GM12878 (cell line): ENCODE measurements at regions not wholly inside any gene's neighbourhood (a gene's known extent, or its start where the extent isn't known, plus 50 kb on each side); places are given as distances from the start of the nearest gene placed in this dataset.

Source experiments
- ATAC-seq: fragments of 200-7000 bp; cut with Tn5 transposase; 3 replicates; pipeline ENCODE4 v1.9.1; 2020; ENCODE audit warnings: mild to moderate bottlenecking, moderate library complexity
- BruUV-seq: library from RNA; stranded (reverse); fragments of 400-500 nt; replicated peaks from 2 replicates; lab custom pipeline; 2021; lab: Mats Ljungman, UMichigan
- CTCF ChIA-PET: fragments of 300-600 bp; sonication (Branson Sonifier 250); formaldehyde crosslinking; extraction: SDS; loops from one replicate; lab custom pipeline; 2021; ENCODE audit warnings: inconsistent platforms; lab: Yijun Ruan, JAX
- POLR2A ChIA-PET: fragments of 350-600 bp; formaldehyde crosslinking; extraction: SDS; loops from one replicate; lab custom pipeline; 2021; ENCODE audit warnings: inconsistent platforms; lab: Charles Lee
- RAD21 ChIA-PET: fragments of 300-600 bp; sonication (Branson Sonifier 250); formaldehyde crosslinking; loops from one replicate; lab custom pipeline; 2023; ENCODE audit warnings: antibody characterized with exemption; ENCODE audit not compliant: unreplicated experiment; lab: Charles Lee
- SMC1A ChIA-PET: fragments of 300-600 bp; sonication (Branson Sonifier 250); formaldehyde crosslinking; loops from one replicate; lab custom pipeline; 2023; ENCODE audit not compliant: unreplicated experiment, uncharacterized antibody; lab: Charles Lee
- DNase-seq: peaks from one replicate; pipeline ENCODE4 v3.0.0-alpha.2; 2011; ENCODE audit warnings: low read depth, low spot score
- FAIRE-seq: peaks from 3 replicates; lab custom pipeline; 2011; peaks lifted over from hg19 to GRCh38; lab: Jason Lieb, UNC
- H2AFZ ChIP-seq: 2 replicates; pipeline ENCODE4 v1.6.0; 2011; ENCODE audit warnings: low read depth, low read length, control low read depth; ENCODE audit not compliant: control insufficient read depth
- H3K27ac ChIP-seq: 2 replicates; pipeline ENCODE4 v1.5.1; 2011; ENCODE audit warnings: control low read depth; ENCODE audit not compliant: control insufficient read depth, insufficient read depth
- H3K27me3 ChIP-seq, 2 experiments: replicated peaks in 1 of 2; 2 replicates each; pipeline versions ENCODE4 v1.6.0 to v1.6.1; 2011; ENCODE audit warnings: low read length in 1 of 2; ENCODE audit not compliant: control insufficient read depth in 2 of 2, insufficient read depth in 2 of 2
- H3K36me3 ChIP-seq, 2 experiments: 2 replicates each; pipeline ENCODE4 v1.5.1; 2011; ENCODE audit warnings: low read length in 1 of 2; ENCODE audit not compliant: control insufficient read depth in 2 of 2, insufficient read depth in 2 of 2
- H3K4me1 ChIP-seq: 2 replicates; pipeline ENCODE4 v1.6.1; 2011; ENCODE audit warnings: mild to moderate bottlenecking, low read length, moderate library complexity, mixed read lengths; ENCODE audit not compliant: control insufficient read depth, insufficient read depth
- H3K4me2 ChIP-seq: 2 replicates; pipeline ENCODE4 v1.6.0; 2011; ENCODE audit warnings: control low read depth; ENCODE audit not compliant: control insufficient read depth, insufficient read depth
- H3K4me3 ChIP-seq: fragments of 200-600 bp; sonication (generic); 2 replicates; pipeline ENCODE4 v1.5.1; 2016
- H3K79me2 ChIP-seq: 2 replicates; pipeline ENCODE4 v1.6.0; 2011; ENCODE audit warnings: low read length; ENCODE audit not compliant: control insufficient read depth, insufficient read depth
- H3K9ac ChIP-seq: 2 replicates; pipeline ENCODE4 v1.8.0; 2011; ENCODE audit warnings: low read length, control low read depth, mixed read lengths; ENCODE audit not compliant: control insufficient read depth, insufficient read depth
- H3K9me3 ChIP-seq: replicated peaks from 3 replicates; pipeline ENCODE4 v1.5.1; 2011; ENCODE audit warnings: mild to moderate bottlenecking, low read length; ENCODE audit not compliant: control insufficient read depth, insufficient read depth
- H4K20me1 ChIP-seq: 2 replicates; pipeline ENCODE4 v1.6.0; 2011; ENCODE audit not compliant: control insufficient read depth, insufficient read depth
- BACH1 ChIP-seq: fragments of 450-650 bp; IDR thresholded peaks from 2 replicates; pipeline ENCODE4 v1.6.1; 2017; ENCODE audit warnings: mild to moderate bottlenecking, borderline replicate concordance
- CHD1 ChIP-seq: IDR thresholded peaks from 2 replicates; pipeline ENCODE4 v1.6.1; 2012; ENCODE audit warnings: low read depth, low read length, improper control_type of control experiment
- CTCF ChIP-seq, 3 experiments: IDR thresholded peaks in 2 of 3; conservative IDR thresholded peaks in 1 of 3; 2 replicates each; pipeline ENCODE4 v1.5.1; 2011; ENCODE audit warnings: low read depth in 3 of 3, low read length in 3 of 3, mild to moderate bottlenecking in 3 of 3, control low read depth in 2 of 3, moderate library complexity in 2 of 3, inconsistent platforms in 1 of 3, mixed read lengths in 1 of 3; ENCODE audit not compliant: control insufficient read depth in 2 of 3, insufficient read depth in 1 of 3; ENCODE audit errors: extremely low read depth in 1 of 3
- GATAD2B ChIP-seq: fragments of 450-650 bp; conservative IDR thresholded peaks from 2 replicates; pipeline ENCODE4 v1.6.1; 2017; ENCODE audit warnings: low read depth, mild to moderate bottlenecking, moderate library complexity
- HCFC1 ChIP-seq: fragments of 150-350 bp; IDR thresholded peaks from 2 replicates; pipeline ENCODE4 v1.6.1; 2014; ENCODE audit warnings: low read length
- HSF1 ChIP-seq: fragments of 150-350 bp; IDR thresholded peaks from 2 replicates; pipeline ENCODE4 v1.6.1; 2014; ENCODE audit warnings: mild to moderate bottlenecking, low read depth, low read length
- KLF5 ChIP-seq: fragments of 450-650 bp; IDR thresholded peaks from 2 replicates; pipeline ENCODE4 v1.6.1; 2014; ENCODE audit warnings: mild to moderate bottlenecking; ENCODE audit not compliant: partially characterized antibody
- NKRF ChIP-seq: fragments of 450-650 bp; conservative IDR thresholded peaks from 2 replicates; pipeline ENCODE4 v1.6.1; 2017; ENCODE audit warnings: mild to moderate bottlenecking, moderate library complexity
- NR2C2 ChIP-seq: IDR thresholded peaks from 2 replicates; pipeline ENCODE4 v1.6.1; 2011; ENCODE audit warnings: borderline replicate concordance, low read depth; ENCODE audit not compliant: control insufficient read depth, insufficient read length
- RCOR1 ChIP-seq: conservative IDR thresholded peaks from 2 replicates; pipeline ENCODE4 v1.6.1; 2012; ENCODE audit warnings: low read depth, low read length, improper control_type of control experiment
- RELA ChIP-seq: fragments of 450-650 bp; IDR thresholded peaks from 2 replicates; pipeline ENCODE4 v1.8.0; 2014; ENCODE audit warnings: borderline replicate concordance; ENCODE audit not compliant: partially characterized antibody
- SMAD5 ChIP-seq: IDR thresholded peaks from 2 replicates; pipeline ENCODE4 v1.6.1; 2016; ENCODE audit warnings: antibody characterized with exemption, low read depth
- SMARCA5 ChIP-seq: fragments of 450-650 bp; IDR thresholded peaks from 2 replicates; pipeline ENCODE4 v1.6.1; 2017; ENCODE audit warnings: mild to moderate bottlenecking
- SPI1 ChIP-seq: IDR thresholded peaks from 2 replicates; pipeline ENCODE4 v1.6.1; 2011; ENCODE audit warnings: low read depth, mild to moderate bottlenecking, low read length, moderate library complexity, borderline replicate concordance; ENCODE audit not compliant: insufficient read depth
- YY1 ChIP-seq: IDR thresholded peaks from 2 replicates; pipeline ENCODE4 v1.6.1; 2011; ENCODE audit warnings: low read depth, mild to moderate bottlenecking, low read length
- ZBED1 ChIP-seq: IDR thresholded peaks from 2 replicates; pipeline ENCODE4 v1.6.1; 2016; ENCODE audit warnings: borderline replicate concordance
- ZNF207 ChIP-seq: fragments of 450-650 bp; IDR thresholded peaks from 2 replicates; pipeline ENCODE4 v1.6.1; 2014; ENCODE audit warnings: antibody characterized with exemption, mild to moderate bottlenecking, borderline replicate concordance
- WGBS: methylation state at CpG from one replicate; pipeline ENCODE4 v1.1.6; 2016; ENCODE audit warnings: low lambda C conversion rate; ENCODE audit not compliant: insufficient replicate concordance, insufficient coverage; ENCODE audit errors: missing lambda C conversion rate; 5-methylcytosine and 5-hydroxymethylcytosine counted together
- in situ Hi-C: fragments of 300-500 bp; cut with MboI; formaldehyde crosslinking; loops from 9 replicates; pipeline ENCODE4 v1.14.3; 2018; ENCODE audit warnings: mixed read lengths
- intact Hi-C: fragments of 100-400 bp; cut with micrococcal nuclease; formaldehyde crosslinking; loops from one replicate; pipeline ENCODE4 v1.14.2; 2022; ENCODE audit not compliant: unreplicated experiment

- TF ChIP-seq SMAD5, result no peak
- no peak for TF ChIP-seq ZBED1
- no peak for TF ChIP-seq KLF5
- TF ChIP-seq HCFC1, result no peak
Observed at GRCh38 chr2:200732866-200733265, 78.8 kb upstream of the BZW1 start (continued).

GRCh38 chr2:200733713-200734198, 78.0 kb upstream of the BZW1 start:
- ATAC-seq (no peak), DNase-seq (no peak), FAIRE-seq (no peak)
- ChIA-PET RAD21 (interaction anchor here (1.4 to 2.2 kb wide), 2 partner anchors 21 to 250 kb away, joined by 4 to 13 read pairs; no protein-coding TSS in a partner anchor), POLR2A (interaction anchor here (0.5 to 1.6 kb wide), 2 partner anchors 21 to 53 kb away, joined by 4 to 7 read pairs; no protein-coding TSS in a partner anchor), CTCF (interaction anchor here (0.9 to 1.5 kb wide), 3 partner anchors 249 to 792 kb away, joined by 3 to 4 read pairs (median 3); no protein-coding TSS in a partner anchor), SMC1A (interaction anchor here (0.7 to 1.4 kb wide), 4 partner anchors 13 to 250 kb away, joined by 3 to 4 read pairs (median 4); no protein-coding TSS in a partner anchor)
- no peak overlapping the region for H3K4me2 ChIP-seq
- H4K20me1 ChIP-seq, result no peaks in the 10 kb centered on the region
- H3K36me3 ChIP-seq, result no peaks in the 10 kb centered on the region
- BruUV-seq, result no TSS peak
- 82% methylated on average over 3 of the region's 3 CpGs for WGBS
- no peak for TF ChIP-seq ZNF207
- TF ChIP-seq CTCF (IDR thresholded peaks at IDR 0.05 in 2 of 3, conservative IDR thresholded peaks at IDR 0.05 in 1 of 3; ENCODE audit: control insufficient read depth in 2 of 3, extremely low read depth in 1 of 3, insufficient read depth in 1 of 3, low read depth in 3 of 3, low read length in 3 of 3), result no peak
- no peak for TF ChIP-seq YY1
- TF ChIP-seq RELA, result no peak
- no peak for TF ChIP-seq GATAD2B
- TF ChIP-seq SMARCA5, result no peak
- no peak for TF ChIP-seq SPI1
- TF ChIP-seq NR2C2, result no peak
- no peak for TF ChIP-seq CHD1
- no peak for TF ChIP-seq HSF1
- TF ChIP-seq BACH1, result no peak
- no peak for TF ChIP-seq RCOR1
- no peak for TF ChIP-seq NKRF
- in situ Hi-C loops, result no loop called here
- no peak overlapping the region for H3K9ac ChIP-seq
- H3K4me3 ChIP-seq, result no peak overlapping the region
- H3K9me3 ChIP-seq, result no peaks in the 10 kb centered on the region
- H3K79me2 ChIP-seq, result no peaks in the 10 kb centered on the region
- H2AFZ ChIP-seq, result no peak overlapping the region
- peaks cover 0 to 3% of the 10 kb centered on the region in 2 experiments; a peak in 2 of 4 replicates for H3K27me3 ChIP-seq
- H3K27ac ChIP-seq, result no peak overlapping the region
- H3K4me1 ChIP-seq, result no peaks in the 10 kb centered on the region
- intact Hi-C loops, result no loop called here
